SK-N-MC (cell line): ENCODE measurements at regions not wholly inside any gene's neighbourhood (a gene's known extent, or its start where the extent isn't known, plus 50 kb on each side); places are given as distances from the start of the nearest gene placed in this dataset.

Experiments used
- EZH2 ChIP-seq: fragments of 200-600 bp; sonication (generic); IDR thresholded peaks from one replicate; pipeline ENCODE4 v1.6.1; 2017; ENCODE audit warnings: antibody characterized with exemption
- POLR2AphosphoS5 ChIP-seq: IDR thresholded peaks from 2 replicates; pipeline ENCODE4 v1.6.1; 2012; ENCODE audit warnings: mild to moderate bottlenecking, low read depth, low read length, borderline replicate concordance

GRCh38 chr9:135023088-135023785 lies 64.2 kb upstream of the OLFM1 start:
- TF ChIP-seq EZH2: no peak
- TF ChIP-seq POLR2AphosphoS5: no peak
